NCI-H1048 (cell line): ENCODE measurements at regions not wholly inside any gene's neighbourhood (a gene's known extent, or its start where the extent isn't known, plus 50 kb on each side); places are given as distances from the start of the nearest gene placed in this dataset.
"Not testable (repeated sequence)": the region's sequence is repeated elsewhere in the genome, so short reads cannot be mapped to it uniquely, and the experiment has no call there.

Source experiments
- DNase-seq: peaks from one replicate; lab custom pipeline; 2025; lab: John Stamatoyannopoulos, UW

GRCh38 chr2:3036432-3037125 is 341.0 kb downstream of the EIPR1 start:
- no peak for DNase-seq

DNA sequence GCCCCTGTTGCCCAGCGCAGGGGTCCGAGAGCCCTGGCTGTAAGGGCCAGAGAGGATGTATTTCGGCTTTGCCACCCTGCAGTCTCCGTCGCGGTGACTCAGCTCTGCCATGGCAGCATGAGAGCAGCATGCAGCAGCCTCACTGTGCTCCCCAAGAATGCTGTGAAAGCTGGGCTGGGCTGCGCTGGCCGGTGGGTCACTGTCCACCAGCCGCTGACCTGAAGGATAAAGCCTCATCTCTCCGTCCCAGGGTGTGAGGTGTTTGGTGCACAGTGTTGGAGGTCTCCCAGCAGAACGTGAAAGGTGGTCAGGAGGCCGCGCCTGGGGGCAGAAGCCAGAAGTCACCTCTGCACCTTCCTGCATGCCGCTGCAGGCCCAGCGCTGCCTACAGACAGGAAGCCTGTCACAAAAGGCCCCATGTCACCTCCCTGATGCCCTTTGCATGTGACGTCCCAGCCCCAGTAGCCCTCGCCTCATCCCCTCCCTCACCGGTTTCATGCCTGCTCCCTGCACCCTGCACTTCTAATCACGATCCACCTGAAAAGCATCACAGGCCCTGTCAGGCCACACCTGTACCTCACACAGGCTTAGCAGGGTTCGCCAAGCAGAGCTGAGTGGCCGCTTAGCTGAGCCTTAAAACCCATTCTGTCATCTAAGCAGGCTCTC is 342.1 kb downstream of the EIPR1 start:
- no peak for DNase-seq

- no peak for DNase-seq
Observed at GRCh38 chr2:3034856-3035255, 342.8 kb downstream of the EIPR1 start.

DNA sequence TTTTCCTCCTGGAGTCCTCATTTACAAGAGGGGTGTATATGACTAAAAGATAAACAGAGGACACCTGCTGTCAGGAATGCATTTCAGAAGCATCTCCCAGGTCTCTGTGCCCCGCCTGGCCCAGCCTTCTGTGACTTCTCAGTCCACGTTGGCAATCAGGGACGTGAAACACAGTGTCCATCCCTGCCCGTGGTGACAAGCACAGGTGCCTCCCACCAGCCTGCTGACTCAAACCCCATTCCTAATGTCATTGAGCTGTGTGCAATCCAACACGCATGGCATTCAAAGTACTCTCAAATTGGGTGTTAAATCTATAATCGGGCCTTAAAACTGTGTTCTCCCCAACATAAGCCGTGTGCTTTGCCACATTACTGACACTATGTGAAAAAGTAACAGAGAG is 343.2 kb downstream of the EIPR1 start:
- no peak for DNase-seq

- DNase-seq: no peak
Observed at GRCh38 chr2:3033315-3033714, 344.3 kb downstream of the EIPR1 start.

GRCh38 chr2:3030791-3031190 is 346.8 kb downstream of the EIPR1 start:
- DNase-seq: not testable (repeated sequence)

- no peak for DNase-seq
Observed at GRCh38 chr2:3025984-3026383, 351.6 kb downstream of the EIPR1 start.

GRCh38 chr2:3025261-3025660 is 352.4 kb downstream of the EIPR1 start:
- no peak for DNase-seq

DNA sequence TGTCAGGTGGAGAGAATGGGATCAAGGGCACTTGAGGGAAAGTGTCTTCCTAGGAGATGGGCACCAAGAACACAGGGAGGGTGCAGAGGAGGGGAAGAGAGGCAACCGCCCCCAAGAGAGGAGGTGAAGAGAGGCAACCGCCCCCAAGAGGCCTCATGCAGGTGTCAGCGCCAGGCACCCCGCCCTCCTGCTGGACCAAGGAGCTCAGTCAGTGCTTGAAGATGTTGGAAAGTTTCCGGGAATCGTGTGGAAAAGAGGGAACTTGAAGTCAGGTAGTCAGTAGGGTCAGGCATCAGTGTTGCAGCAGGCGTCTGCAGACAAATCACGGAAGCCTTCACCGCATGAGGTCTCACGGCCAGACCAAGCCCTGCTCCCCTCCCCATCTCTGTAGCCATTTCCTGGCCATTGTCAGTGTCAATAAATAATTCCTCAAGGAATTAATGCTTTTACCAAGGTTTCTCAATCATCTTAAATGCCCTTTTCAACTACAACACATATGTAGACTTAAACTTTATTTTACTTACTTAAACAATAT is 353.1 kb downstream of the EIPR1 start:
- no peak for DNase-seq

GRCh38 chr2:3023531-3023930 is 354.1 kb downstream of the EIPR1 start:
- DNase-seq: no peak

DNA sequence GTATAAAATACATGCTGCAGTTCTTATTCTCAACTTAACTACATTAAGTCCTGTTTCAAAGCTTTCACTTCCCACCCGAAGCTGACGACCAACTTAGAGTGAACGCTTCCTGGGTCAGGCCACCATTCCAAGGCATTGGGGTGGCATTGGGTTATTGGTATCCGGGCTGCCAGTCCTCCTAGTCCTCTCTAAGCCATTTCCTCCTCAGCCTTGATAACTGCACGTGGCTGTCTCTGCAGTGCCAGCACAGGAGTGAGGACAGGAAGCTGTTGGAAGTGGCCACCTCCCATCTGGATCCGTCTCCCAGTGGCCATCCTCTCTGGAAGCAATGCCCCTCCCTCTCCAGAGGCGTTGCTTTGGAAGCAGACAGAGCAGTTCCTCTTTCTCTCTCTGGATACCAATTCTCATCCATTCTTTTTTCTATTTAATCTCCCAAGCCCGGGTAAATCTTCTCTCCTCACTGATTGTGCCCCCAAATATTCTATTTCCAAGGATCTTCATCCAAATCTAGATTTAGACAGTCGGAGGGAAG is 354.7 kb downstream of the EIPR1 start:
- no peak for DNase-seq

GRCh38 chr2:3021720-3022119 is 355.9 kb downstream of the EIPR1 start:
- no peak for DNase-seq

GRCh38 chr2:3010001-3010400 is 367.6 kb downstream of the EIPR1 start:
- no peak for DNase-seq

GRCh38 chr2:3009483-3009882 is 368.1 kb downstream of the EIPR1 start:
- DNase-seq: no peak

- DNase-seq: no peak
Observed at GRCh38 chr2:3009005-3009404, 368.6 kb downstream of the EIPR1 start.

- no peak for DNase-seq
Observed at GRCh38 chr2:3008561-3008960, 369.1 kb downstream of the EIPR1 start.

GRCh38 chr2:3007135-3007534 is 370.5 kb downstream of the EIPR1 start:
- no peak for DNase-seq

- no peak for DNase-seq
Observed at GRCh38 chr2:3005859-3006501, 371.6 kb downstream of the EIPR1 start.

- DNase-seq: no peak
Observed at GRCh38 chr2:3001615-3002560, 375.7 kb downstream of the EIPR1 start.

- DNase-seq: no peak
Observed at GRCh38 chr2:3000968-3001367, 376.6 kb downstream of the EIPR1 start.

- DNase-seq: no peak
Observed at GRCh38 chr2:3000125-3000524, 377.5 kb downstream of the EIPR1 start.

- DNase-seq: no peak
Observed at GRCh38 chr2:2998971-2999370, 378.6 kb downstream of the EIPR1 start.
